Inferior parietal cortex (tissue), 1 donor: ENCODE measurements at regions not wholly inside any gene's neighbourhood (a gene's known extent, or its start where the extent isn't known, plus 50 kb on each side); places are given as distances from the start of the nearest gene placed in this dataset.

Experiments used
- DNase-seq: peaks from one replicate; pipeline ENCODE4 v3.0.0-alpha.2; 2016; ENCODE audit errors: extremely low spot score

- no peak for DNase-seq
These were observed 109.6 kb downstream of the WDR11 start for GRCh38 chr10:120960725-120961124.

GRCh38 chr10:120961795-120962755 lies 110.9 kb downstream of the WDR11 start:
- no peak for DNase-seq

DNA sequence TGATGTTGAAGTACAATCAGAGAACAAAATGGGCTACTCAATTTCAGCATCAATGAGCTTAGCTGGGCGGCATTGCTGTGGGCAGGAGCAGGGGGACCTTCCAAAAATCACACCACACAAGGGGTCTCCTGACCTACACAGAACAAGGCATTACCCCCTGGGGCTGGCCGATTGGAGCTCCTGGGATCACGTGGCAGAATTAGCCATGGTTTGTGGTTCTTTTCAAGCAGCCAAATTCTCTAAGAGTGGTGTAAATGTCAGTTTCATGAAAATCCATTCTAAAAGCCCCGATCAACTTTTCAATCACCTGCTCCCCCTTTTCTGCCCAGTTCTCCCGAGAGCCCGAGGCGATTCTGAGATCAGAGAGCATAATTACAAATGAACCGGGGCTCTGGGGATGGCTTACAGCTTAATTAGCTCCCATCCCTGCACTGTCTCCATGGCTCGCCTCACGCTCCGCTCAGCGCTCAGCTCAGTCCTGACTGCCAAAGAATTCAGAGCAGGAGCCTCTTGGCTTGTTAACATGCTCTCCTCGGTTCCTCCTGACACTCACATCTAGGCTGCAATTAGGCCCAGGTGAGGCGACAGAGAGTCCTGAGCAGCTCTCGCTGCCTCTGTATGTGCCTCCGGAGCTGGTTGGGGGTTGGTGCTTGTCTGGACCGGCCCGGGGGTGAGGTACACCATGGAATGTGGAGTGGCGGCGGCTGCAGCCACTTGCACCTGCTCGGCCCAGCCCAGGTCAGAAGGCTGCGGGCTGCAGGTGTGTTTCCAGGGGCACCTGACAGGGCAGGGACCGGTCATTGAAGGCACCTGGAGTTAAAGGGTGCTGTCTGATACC lies 111.8 kb downstream of the WDR11 start:
- no peak for DNase-seq

GRCh38 chr10:120963594-120964220 lies 112.5 kb downstream of the WDR11 start:
- no peak for DNase-seq

GRCh38 chr10:120966657-120967045 lies 115.5 kb downstream of the WDR11 start:
- no peak for DNase-seq

- no peak for DNase-seq
These were observed 118.1 kb downstream of the WDR11 start for GRCh38 chr10:120969219-120969645.

DNA sequence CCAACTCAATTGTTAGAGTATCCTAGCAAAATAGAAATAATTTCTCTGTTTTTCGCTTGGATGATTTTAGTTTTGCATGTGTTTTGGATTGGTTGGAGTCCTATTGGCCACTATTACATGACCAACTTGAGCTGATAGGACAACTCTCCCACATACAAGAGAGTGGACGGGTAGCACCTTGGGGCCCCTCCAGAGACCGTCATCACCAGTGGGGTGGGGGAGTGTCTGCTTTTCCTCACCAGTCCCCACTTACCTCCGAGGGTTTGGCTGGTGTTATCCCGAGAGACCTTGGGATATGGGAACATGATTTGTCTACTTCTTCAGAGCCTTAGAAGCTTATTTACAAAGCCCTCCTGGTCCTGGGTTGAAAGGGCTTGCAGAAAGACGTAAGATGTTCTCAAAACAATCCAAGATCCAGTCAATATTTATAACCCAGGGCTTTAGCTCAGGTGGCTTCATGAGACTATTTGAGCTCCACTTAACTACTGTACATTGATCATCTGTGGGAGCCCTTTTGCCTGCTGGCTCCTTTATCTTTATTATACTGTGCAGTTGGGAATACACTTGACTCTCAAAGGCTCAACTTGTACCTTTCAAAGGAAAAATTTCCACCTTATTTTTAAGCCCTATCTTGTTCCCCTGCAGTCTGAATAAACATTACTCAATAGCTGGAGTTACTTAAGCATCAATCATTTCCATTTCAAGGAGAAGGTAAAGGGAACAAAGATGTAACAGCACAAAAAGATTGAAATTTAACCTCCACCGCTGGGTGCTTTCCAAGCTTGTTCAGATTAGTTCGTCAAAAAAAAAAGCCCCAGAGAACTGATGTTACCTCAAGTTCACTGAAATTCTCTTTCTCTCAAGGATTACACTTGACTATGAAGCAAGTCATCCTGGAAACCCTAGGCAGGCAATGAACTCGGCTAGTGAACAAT lies 119.7 kb downstream of the WDR11 start:
- DNase-seq, result no peak

DNA sequence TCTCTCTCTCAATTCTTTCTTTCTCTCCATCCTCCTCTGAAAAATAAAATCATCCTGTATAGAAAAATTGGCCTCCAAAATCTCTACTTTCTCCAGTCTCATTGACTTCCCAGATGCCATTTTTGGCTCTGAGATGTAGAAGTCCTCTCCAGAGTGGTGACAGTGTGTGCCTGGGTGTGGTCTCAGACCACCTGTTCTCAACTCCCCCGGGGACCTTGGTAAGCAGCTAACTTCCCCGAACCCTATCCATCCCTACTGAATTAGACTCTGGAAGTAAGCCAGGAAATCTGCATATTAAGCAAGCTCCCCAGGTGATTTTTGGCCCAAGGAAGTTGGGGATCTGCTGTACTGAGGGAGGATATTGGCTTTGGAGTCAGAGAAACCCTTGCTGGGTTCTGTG lies 120.5 kb downstream of the WDR11 start:
- no peak for DNase-seq

DNA sequence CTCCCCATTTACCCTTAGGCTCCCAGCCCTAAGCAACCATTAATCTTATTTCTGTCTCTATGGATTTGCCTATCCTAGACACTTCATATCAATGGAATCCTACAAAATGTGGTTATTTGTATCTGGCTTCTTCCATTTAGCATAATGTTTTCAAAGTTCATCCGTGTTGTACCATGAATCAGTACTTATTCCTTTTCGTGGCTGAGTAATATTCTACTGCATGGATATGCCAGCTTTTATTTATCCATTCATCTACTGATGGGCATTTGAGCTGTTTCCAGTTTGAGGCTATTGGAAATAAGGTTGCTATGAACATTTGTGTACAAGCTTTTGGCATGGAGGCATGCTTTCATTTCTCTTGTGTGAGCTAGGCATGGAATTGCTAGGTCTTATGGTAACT lies 121.1 kb downstream of the WDR11 start:
- no peak for DNase-seq

DNA sequence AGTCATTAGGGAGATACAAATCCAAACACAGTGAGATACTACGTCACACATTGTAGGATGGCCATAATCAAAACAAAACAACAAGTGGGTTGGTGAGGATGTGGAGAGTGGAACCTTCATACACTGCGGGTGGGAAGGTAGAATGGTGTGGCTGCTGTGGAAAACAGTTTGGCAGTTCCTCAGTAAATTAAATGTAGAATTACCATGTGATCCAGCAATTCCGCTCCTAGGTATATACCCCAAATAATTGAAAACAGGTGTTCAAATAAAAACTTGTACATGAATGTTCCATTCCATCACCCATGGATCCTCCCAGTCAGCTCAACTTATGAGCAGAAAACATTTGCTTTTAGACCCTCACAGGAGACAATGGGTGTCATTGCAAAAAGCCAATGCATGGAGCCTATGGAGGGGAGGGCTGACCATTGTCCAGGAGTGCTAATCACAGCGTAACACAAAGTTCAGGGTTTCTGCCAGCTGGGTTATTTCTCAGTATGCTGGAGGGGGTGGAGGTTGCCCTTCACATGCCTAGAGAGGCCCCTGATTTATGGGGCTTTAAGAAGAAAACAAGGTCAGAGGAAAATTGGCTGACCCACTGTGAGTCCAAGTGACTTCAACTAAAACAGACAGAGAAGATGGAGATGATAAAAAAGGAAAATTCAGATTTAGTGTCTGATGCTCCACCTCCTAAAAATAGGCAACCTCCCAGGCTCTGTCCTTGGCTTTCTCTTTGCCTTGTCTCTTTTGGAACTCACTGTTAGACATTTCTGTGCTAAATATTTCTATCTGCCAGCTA lies 124.1 kb downstream of the WDR11 start:
- DNase-seq, result no peak

DNA sequence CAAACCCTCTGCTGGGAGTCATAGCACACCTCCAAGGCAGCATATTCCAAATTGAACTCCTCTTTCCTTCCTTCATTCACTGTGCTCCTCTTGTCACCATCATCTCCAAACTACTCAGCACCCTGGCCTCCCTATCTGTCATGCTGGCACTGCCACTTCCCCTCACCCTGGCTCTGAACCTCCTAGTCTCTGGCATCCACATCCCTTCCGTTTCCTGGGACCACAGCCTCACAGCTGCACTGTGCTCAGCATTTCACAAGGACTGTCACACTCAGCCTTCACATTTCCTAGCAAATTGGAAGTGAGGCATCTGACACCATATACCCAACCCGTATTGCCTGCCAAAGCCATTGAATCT lies 124.7 kb downstream of the WDR11 start:
- no peak for DNase-seq

GRCh38 chr10:120977897-120978296 lies 126.7 kb downstream of the WDR11 start:
- DNase-seq, result no peak

DNA sequence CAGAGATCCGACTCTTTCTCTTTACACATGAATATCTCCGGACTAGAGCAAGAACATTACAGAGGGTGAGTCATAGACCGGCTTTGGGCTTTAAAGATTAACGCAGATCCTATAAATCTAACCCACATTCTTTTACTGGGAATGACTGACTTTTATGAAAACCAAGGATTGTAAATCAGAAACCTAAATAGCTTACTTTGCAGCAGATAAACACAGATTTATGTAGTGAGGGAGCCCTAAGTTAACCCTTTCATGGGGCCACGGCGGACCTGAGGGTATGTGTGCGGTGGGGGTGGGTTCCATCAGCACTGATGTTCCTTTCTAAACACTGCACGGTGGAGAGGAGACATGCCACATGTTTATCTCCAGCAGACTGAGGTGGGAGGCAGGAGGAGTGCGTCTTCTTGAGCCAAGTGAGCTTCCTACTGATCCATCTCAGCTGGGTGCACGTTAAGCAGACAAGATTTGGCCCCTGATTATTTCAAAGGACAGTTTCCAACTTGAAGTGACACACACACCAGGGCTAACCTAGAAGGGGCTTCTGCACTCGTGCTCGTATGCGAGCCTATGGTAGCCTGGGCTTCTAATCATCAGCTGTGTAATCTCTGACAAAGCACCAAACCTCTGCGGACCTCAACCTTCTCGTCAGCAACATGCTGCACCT lies 127.6 kb downstream of the WDR11 start:
- DNase-seq, result no peak

- DNase-seq, result peak; percentile 10
These were observed 128.5 kb downstream of the WDR11 start for GRCh38 chr10:120979435-120980278.

GRCh38 chr10:120980279-120981255 lies 129.4 kb downstream of the WDR11 start:
- DNase-seq, result no peak

DNA sequence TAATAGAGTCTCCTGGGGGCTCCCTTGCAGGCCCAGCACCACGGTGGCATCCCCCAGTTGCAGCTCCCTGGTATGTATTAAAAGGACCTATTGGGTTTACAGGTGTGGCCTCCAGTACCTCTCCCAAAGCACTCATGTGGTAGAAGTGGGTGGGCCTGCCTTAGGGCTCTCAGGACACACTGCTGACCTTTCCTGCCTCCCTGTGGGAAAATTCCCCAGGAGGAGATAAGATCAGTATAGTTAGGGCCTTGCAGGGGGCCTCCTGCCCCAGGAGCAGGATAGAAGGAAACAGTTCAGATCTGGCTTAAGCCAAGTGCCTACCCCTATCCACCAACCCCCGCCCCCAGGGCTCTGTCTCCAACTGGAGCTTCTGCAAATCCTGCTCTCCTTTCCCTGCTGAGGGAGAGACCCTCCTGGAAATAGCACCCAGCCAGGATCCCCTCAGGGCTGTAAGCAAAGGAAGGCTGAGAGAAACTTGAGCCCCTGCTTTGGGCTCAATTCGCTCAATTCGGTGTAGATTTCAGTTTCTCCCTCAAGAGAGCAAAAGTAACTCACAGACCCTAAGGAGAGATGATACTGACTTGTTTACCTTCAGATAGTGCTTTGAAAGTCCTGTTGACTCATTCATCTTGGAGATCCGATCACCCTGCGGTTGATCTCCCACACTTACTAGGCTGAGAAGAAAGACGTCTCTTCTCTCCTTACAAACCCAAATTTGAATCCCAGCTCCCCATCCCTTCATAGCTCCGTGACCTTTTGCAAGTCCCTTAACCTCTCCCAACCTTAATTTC lies 130.6 kb downstream of the WDR11 start:
- DNase-seq, result no peak

- DNase-seq, result no peak
These were observed 131.3 kb downstream of the WDR11 start for GRCh38 chr10:120982507-120982906.
